ENCODE measurements at regions not wholly inside any gene's neighbourhood (a gene's known extent, or its start where the extent isn't known, plus 50 kb on each side); places are given as distances from the start of the nearest gene placed in this dataset.
A peak's percentile ranks its signal among the peaks of the same experiment; 100 is the strongest.
"Not testable (repeated sequence)": the region's sequence is repeated elsewhere in the genome, so short reads cannot be mapped to it uniquely, and the experiment has no call there.

DNA sequence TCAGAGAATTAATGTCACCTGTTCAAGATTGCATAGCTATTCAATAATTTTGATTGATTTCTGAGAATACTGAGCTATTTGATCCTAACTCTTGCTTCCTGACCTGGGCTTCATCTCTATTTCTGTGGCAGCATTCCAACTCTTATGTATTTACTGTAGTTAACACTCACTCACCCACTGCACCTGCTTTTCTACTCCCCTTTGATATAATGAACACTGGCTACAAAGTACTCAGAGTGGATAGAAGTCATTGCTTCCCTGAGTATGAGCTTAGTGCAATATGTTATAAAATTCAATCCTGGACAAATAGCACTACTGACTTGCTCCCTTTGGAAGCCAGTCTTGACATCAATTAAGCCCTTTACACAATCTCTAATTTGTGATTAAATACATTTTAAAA lies 117.2 kb downstream of the APIP start:
- Histone ChIP-seq H3K9me3 (peaks cover 0 to 4% (median 0%) of the 10 kb centered on the region in 8 donors), H3K4me1 (no peaks in the 10 kb centered on the region), H3K4me3 (no peak overlapping the region), H3K27ac (no peak overlapping the region), H3K36me3 (no peaks in the 10 kb centered on the region), H3K27me3 (replicated peaks in 1 of 7) (no peaks in the 10 kb centered on the region)
- TF ChIP-seq, protein P1, sequence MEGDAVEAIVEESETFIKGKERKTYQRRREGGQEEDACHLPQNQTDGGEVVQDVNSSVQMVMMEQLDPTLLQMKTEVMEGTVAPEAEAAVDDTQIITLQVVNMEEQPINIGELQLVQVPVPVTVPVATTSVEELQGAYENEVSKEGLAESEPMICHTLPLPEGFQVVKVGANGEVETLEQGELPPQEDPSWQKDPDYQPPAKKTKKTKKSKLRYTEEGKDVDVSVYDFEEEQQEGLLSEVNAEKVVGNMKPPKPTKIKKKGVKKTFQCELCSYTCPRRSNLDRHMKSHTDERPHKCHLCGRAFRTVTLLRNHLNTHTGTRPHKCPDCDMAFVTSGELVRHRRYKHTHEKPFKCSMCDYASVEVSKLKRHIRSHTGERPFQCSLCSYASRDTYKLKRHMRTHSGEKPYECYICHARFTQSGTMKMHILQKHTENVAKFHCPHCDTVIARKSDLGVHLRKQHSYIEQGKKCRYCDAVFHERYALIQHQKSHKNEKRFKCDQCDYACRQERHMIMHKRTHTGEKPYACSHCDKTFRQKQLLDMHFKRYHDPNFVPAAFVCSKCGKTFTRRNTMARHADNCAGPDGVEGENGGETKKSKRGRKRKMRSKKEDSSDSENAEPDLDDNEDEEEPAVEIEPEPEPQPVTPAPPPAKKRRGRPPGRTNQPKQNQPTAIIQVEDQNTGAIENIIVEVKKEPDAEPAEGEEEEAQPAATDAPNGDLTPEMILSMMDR (IDR thresholded peaks at IDR 0.05 in 8 of 11, conservative IDR thresholded peaks at IDR 0.05 in 3 of 11), result no peak
- TF ChIP-seq POLR2A (IDR thresholded peaks at IDR 0.05) (no peak), POLR2AphosphoS5 (IDR thresholded peaks at IDR 0.05) (no peak)
- intact Hi-C loops (cut with DNase I; ENCODE audit: low total_unique reads), result no loop called here
- DNase-seq, result no peak

DNA sequence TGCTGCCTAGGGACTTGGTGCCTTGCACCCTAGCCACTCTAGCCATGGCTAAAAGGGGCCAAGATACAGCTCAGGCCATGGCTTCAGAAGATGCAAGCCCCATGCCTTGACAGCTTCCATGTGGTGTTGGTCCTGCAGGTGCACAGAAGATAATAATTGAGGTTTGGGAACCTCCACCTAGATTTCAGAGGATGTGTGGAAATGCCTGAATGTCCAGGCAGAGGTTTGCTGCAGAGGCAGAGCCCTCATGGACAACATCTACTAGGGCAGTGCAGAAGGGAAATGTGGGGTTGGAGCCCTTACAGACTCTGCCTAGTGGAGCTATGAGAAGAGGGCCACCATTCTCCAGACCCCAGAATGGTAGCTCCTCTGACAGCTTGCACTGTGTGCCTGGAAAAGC lies 118.7 kb downstream of the APIP start:
- intact Hi-C loops (cut with DNase I; ENCODE audit: low total_unique reads); H3K36me3 ChIP-seq; H3K27ac ChIP-seq; H3K4me3 ChIP-seq; H3K4me1 ChIP-seq; H3K27me3 ChIP-seq (replicated peaks in 1 of 7); H3K9me3 ChIP-seq: not testable (repeated sequence)
- DNase-seq, result peak; percentile 48

DNA sequence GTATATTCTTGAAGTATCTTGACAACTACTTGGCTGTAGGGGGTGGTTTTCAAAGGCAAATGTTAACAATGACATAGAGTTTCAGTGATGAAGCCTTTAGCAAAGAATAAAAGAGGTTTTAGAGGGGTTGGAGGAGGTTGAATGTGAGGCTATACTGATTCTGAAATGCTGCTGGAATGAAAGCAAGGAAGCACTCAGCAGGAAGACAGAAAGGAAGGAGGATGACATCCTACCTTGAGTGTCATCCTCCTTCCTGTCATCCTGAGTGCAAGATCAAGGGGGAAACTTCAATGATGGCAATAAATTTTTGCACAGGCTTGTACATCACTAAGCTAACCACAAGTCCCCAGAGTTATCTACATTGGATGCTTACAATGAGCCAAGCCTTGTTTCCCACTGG lies 120.5 kb downstream of the APIP start:
- Histone ChIP-seq H3K27me3 (replicated peaks in 1 of 7) (no peaks in the 10 kb centered on the region), H3K4me1 (no peaks in the 10 kb centered on the region), H3K27ac (no peak overlapping the region), H3K36me3 (no peaks in the 10 kb centered on the region), H3K4me3 (no peak overlapping the region), H3K9me3 (peaks cover 0 to 4% (median 0%) of the 10 kb centered on the region in 8 donors)
- intact Hi-C loops (cut with DNase I; ENCODE audit: low total_unique reads), result no loop called here
- DNase-seq, result no peak
- TF ChIP-seq POLR2A (IDR thresholded peaks at IDR 0.05), result no peak
- no peak for TF ChIP-seq POLR2AphosphoS5 (IDR thresholded peaks at IDR 0.05)
- TF ChIP-seq, protein P1 (IDR thresholded peaks at IDR 0.05 in 8 of 11, conservative IDR thresholded peaks at IDR 0.05 in 3 of 11), result no peak

DNA sequence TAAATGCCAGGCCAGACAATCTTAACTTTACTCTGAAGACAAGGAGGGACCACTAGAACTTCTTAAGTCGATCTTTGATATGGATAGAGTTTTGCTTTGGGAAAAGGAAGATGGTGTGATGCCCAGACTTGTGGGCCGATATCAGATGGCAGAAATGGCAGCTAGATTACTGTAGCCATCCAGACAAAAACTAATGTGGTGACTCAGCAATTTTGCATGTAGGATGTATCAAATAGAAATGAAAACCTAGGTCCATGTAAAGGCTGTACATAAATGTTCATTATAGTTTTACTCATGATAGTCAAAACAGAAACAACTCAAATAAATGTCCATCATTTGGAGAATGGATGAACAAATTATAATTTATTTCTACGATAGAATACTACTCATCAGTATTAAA lies 121.5 kb downstream of the APIP start:
- WGBS, 5 donors, result 84 to 88% (median 86%) methylated on average over 3 of the region's 3 CpGs
- Histone ChIP-seq H3K9me3 (peaks cover 0 to 6% (median 0%) of the 10 kb centered on the region in 8 donors), H3K27me3 (replicated peaks in 1 of 7) (no peaks in the 10 kb centered on the region), H3K36me3 (no peaks in the 10 kb centered on the region), H3K27ac (no peak overlapping the region), H3K4me3 (no peak overlapping the region), H3K4me1 (no peaks in the 10 kb centered on the region)
- intact Hi-C loops (cut with DNase I; ENCODE audit: low total_unique reads), result no loop called here
- no peak for TF ChIP-seq POLR2AphosphoS5 (IDR thresholded peaks at IDR 0.05)
- no peak for TF ChIP-seq POLR2A (IDR thresholded peaks at IDR 0.05)
- TF ChIP-seq, protein P1 (IDR thresholded peaks at IDR 0.05 in 8 of 11, conservative IDR thresholded peaks at IDR 0.05 in 3 of 11), result no peak
- DNase-seq, result no peak

DNA sequence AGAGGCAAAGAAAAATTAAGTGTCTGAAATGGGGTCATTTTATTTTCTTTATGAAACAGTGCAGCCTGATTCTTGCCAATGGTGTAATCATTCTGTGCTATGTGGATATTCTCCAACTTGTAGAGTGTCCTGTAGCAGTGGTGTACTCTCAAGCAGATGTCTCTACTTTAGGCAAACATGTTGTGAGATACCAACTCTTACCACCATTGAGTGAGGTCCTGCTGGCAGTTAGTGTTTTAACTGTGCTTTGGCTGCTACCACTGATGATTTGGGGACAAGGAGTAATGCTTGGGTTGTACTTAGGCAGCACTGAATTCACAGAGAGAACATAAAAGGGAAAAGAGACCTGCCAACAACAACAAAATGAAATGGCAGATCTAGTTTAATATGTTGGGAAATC lies 122.5 kb downstream of the APIP start:
- H3K4me1 ChIP-seq, result no peaks in the 10 kb centered on the region
- intact Hi-C loops (cut with DNase I; ENCODE audit: low total_unique reads), result no loop called here
- no peaks in the 10 kb centered on the region for H3K27me3 ChIP-seq (replicated peaks in 1 of 7)
- TF ChIP-seq, protein P1 (IDR thresholded peaks at IDR 0.05 in 8 of 11, conservative IDR thresholded peaks at IDR 0.05 in 3 of 11), result no peak
- TF ChIP-seq POLR2A (IDR thresholded peaks at IDR 0.05) (no peak), POLR2AphosphoS5 (IDR thresholded peaks at IDR 0.05) (no peak)
- H3K9me3 ChIP-seq, result peaks cover 0 to 10% (median 0%) of the 10 kb centered on the region in 8 donors
- H3K27ac ChIP-seq, result no peak overlapping the region
- H3K36me3 ChIP-seq, result no peaks in the 10 kb centered on the region
- no peak for DNase-seq
- H3K4me3 ChIP-seq, result no peak overlapping the region

Measured in spleen (tissue), 11 donors.